ENCODE measurements at regions not wholly inside any gene's neighbourhood (a gene's known extent, or its start where the extent isn't known, plus 50 kb on each side); places are given as distances from the start of the nearest gene placed in this dataset.

- DNase-seq = no peak
These were observed 325.0 kb downstream of the OTOL1 start for GRCh38 chr3:161821591-161821990.

- no peak for DNase-seq
These were observed 325.7 kb downstream of the OTOL1 start for GRCh38 chr3:161822291-161822690.

- DNase-seq = no peak
These were observed 327.3 kb downstream of the OTOL1 start for GRCh38 chr3:161823910-161824309.

- no peak for DNase-seq
These were observed 341.4 kb downstream of the OTOL1 start for GRCh38 chr3:161838021-161838420.

GRCh38 chr3:161848376-161848775 is 351.8 kb downstream of the OTOL1 start:
- DNase-seq = no peak

- DNase-seq = peak; percentile 13
These were observed 355.4 kb downstream of the OTOL1 start for GRCh38 chr3:161851941-161852566.

GRCh38 chr3:161852744-161853143 is 356.1 kb downstream of the OTOL1 start:
- no peak for DNase-seq

- DNase-seq = no peak
These were observed 357.7 kb downstream of the OTOL1 start for GRCh38 chr3:161854232-161854771.

- no peak for DNase-seq
These were observed 362.4 kb downstream of the OTOL1 start for GRCh38 chr3:161859057-161859456.

GRCh38 chr3:161859865-161860450 is 363.4 kb downstream of the OTOL1 start:
- DNase-seq = no peak

GRCh38 chr3:161863775-161864174 is 367.2 kb downstream of the OTOL1 start:
- no peak for DNase-seq

- DNase-seq = no peak
These were observed 369.6 kb downstream of the OTOL1 start for GRCh38 chr3:161866176-161866575.

- no peak for DNase-seq
These were observed 378.9 kb downstream of the OTOL1 start for GRCh38 chr3:161875483-161875882.

- DNase-seq = no peak
These were observed 382.9 kb downstream of the OTOL1 start for GRCh38 chr3:161879470-161879869.

- DNase-seq = no peak
These were observed 388.2 kb downstream of the OTOL1 start for GRCh38 chr3:161884830-161885229.

- DNase-seq = no peak
These were observed 393.6 kb downstream of the OTOL1 start for GRCh38 chr3:161890147-161890625.

GRCh38 chr3:161893972-161894371 is 397.4 kb downstream of the OTOL1 start:
- no peak for DNase-seq

GRCh38 chr3:161894657-161895056 is 398.0 kb downstream of the OTOL1 start:
- no peak for DNase-seq

GRCh38 chr3:161905520-161906132 is 409.0 kb downstream of the OTOL1 start:
- DNase-seq = no peak

- DNase-seq = no peak
These were observed 417.3 kb downstream of the OTOL1 start for GRCh38 chr3:161913786-161914389.

GRCh38 chr3:161914703-161915417 is 418.3 kb downstream of the OTOL1 start:
- DNase-seq = no peak

GRCh38 chr3:161915418-161915750 is 418.8 kb downstream of the OTOL1 start:
- DNase-seq = no peak

GRCh38 chr3:161920196-161920595 is 423.6 kb downstream of the OTOL1 start:
- DNase-seq = no peak

Data from inflammatory macrophage treated with lipopolysaccharide for 4 hours (primary cell).